GM12874 (cell line): ENCODE measurements at regions not wholly inside any gene's neighbourhood (a gene's known extent, or its start where the extent isn't known, plus 50 kb on each side); places are given as distances from the start of the nearest gene placed in this dataset.

Source experiments
- CTCF ChIP-seq: IDR thresholded peaks from 2 replicates; pipeline ENCODE4 v1.5.1; 2011; ENCODE audit warnings: low read depth, mild to moderate bottlenecking, control low read depth, low read length, moderate library complexity; ENCODE audit not compliant: insufficient read depth

- no peak for TF ChIP-seq CTCF
Observed at GRCh38 chr12:5257763-5258495, 174.0 kb upstream of the NTF3 start.

GRCh38 chr12:5258498-5258897 lies 173.4 kb upstream of the NTF3 start:
- TF ChIP-seq CTCF: no peak

DNA sequence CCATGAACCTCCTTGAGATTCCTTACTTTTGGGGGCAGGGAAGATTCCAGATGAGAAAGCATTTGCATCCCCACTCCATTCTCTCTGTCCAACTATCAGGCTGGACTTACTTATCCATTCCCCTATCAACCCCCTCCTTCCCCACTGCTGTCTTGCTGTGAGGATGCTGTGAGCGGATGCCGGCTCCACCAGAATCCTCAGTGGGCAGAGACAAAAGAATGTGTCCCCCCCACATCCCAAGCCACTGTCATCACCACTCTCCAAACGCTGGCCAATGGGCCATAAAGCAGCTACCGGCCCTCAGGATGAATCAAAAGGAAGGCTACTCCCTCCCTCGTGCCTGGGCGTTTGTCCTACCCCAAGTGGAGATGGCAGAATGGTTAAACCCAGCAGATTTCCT lies 173.0 kb upstream of the NTF3 start:
- TF ChIP-seq CTCF: no peak

GRCh38 chr12:5259523-5259922 lies 172.4 kb upstream of the NTF3 start:
- TF ChIP-seq CTCF: no peak

- TF ChIP-seq CTCF: no peak
Observed at GRCh38 chr12:5260086-5260485, 171.8 kb upstream of the NTF3 start.

- no peak for TF ChIP-seq CTCF
Observed at GRCh38 chr12:5260591-5261086, 171.3 kb upstream of the NTF3 start.

GRCh38 chr12:5262450-5262849 lies 169.5 kb upstream of the NTF3 start:
- TF ChIP-seq CTCF: no peak
